Gastrocnemius medialis (tissue), 4 donors: ENCODE measurements at regions not wholly inside any gene's neighbourhood (a gene's known extent, or its start where the extent isn't known, plus 50 kb on each side); places are given as distances from the start of the nearest gene placed in this dataset.
"Not testable (repeated sequence)": the region's sequence is repeated elsewhere in the genome, so short reads cannot be mapped to it uniquely, and the experiment has no call there.

ENCODE experiments used
- POLR2A ChIP-seq, 2 donors: fragments of 450-650 bp; IDR thresholded peaks; one replicate each; pipeline ENCODE4 v1.6.1; 2017; ENCODE audit warnings: antibody characterized with exemption in 2 of 2, mild to moderate bottlenecking in 2 of 2, moderate library complexity in 2 of 2
- TF ChIP-seq, protein P1 (sequence below), 5 experiments: fragments of 450-650 bp in 3 of 5; fragments of 200-600 bp in 2 of 5; sonication (generic) in 2 of 5; IDR thresholded peaks in 4 of 5; conservative IDR thresholded peaks in 1 of 5; 1 replicate in 4 of 5; 2 replicates in 1 of 5; pipeline ENCODE4 v1.5.1; 2016 to 2019; ENCODE audit warnings: antibody characterized with exemption in 5 of 5, mild to moderate bottlenecking in 3 of 5, moderate library complexity in 3 of 5

DNA sequence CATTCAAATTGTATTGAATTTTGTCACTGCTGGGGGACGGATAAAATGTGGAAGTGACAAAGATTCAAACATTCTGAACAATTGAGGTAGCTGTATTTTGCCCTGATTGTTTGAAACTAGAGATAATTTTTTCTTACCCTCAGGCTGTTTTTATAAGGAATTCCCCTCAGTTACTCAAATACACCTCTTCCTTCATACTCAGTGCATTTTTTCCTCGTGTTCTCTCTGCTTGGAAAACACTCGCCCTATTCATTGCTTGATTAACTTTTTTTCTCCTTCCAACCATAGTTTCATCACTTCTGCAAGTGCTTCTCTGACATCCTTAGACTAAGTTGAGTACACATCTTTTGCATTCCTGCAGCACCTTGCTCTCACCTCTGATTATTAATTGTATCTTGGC is 454.5 kb upstream of the FAM174A start:
- TF ChIP-seq POLR2A (IDR thresholded peaks at IDR 0.05) = not testable (repeated sequence)
- TF ChIP-seq, protein P1, sequence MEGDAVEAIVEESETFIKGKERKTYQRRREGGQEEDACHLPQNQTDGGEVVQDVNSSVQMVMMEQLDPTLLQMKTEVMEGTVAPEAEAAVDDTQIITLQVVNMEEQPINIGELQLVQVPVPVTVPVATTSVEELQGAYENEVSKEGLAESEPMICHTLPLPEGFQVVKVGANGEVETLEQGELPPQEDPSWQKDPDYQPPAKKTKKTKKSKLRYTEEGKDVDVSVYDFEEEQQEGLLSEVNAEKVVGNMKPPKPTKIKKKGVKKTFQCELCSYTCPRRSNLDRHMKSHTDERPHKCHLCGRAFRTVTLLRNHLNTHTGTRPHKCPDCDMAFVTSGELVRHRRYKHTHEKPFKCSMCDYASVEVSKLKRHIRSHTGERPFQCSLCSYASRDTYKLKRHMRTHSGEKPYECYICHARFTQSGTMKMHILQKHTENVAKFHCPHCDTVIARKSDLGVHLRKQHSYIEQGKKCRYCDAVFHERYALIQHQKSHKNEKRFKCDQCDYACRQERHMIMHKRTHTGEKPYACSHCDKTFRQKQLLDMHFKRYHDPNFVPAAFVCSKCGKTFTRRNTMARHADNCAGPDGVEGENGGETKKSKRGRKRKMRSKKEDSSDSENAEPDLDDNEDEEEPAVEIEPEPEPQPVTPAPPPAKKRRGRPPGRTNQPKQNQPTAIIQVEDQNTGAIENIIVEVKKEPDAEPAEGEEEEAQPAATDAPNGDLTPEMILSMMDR (IDR thresholded peaks at IDR 0.05 in 4 of 5, conservative IDR thresholded peaks at IDR 0.05 in 1 of 5) = not testable (repeated sequence)
